SK-N-MC (cell line): ENCODE measurements at regions not wholly inside any gene's neighbourhood (a gene's known extent, or its start where the extent isn't known, plus 50 kb on each side); places are given as distances from the start of the nearest gene placed in this dataset.

Experiments used
- EZH2 ChIP-seq: fragments of 200-600 bp; sonication (generic); IDR thresholded peaks from one replicate; pipeline ENCODE4 v1.6.1; 2017; ENCODE audit warnings: antibody characterized with exemption
- FOXP2 ChIP-seq: optimal IDR thresholded peaks from 2 replicates; pipeline ENCODE3; 2011; ENCODE audit warnings: mild to moderate bottlenecking, moderate library complexity; ENCODE audit not compliant: insufficient read depth; ENCODE audit errors: extremely low read length, control extremely low read depth
- POLR2AphosphoS5 ChIP-seq: IDR thresholded peaks from 2 replicates; pipeline ENCODE4 v1.6.1; 2012; ENCODE audit warnings: mild to moderate bottlenecking, low read depth, low read length, borderline replicate concordance

GRCh38 chr12:114846771-114847170 lies 162.8 kb upstream of the TBX3 start:
- TF ChIP-seq POLR2AphosphoS5 = no peak
- no peak for TF ChIP-seq FOXP2
- TF ChIP-seq EZH2 = no peak
